NB4 (cell line): ENCODE measurements at regions not wholly inside any gene's neighbourhood (a gene's known extent, or its start where the extent isn't known, plus 50 kb on each side); places are given as distances from the start of the nearest gene placed in this dataset.

Experiments
- DNase-seq: peaks from one replicate; pipeline ENCODE4 v3.0.0; 2010; ENCODE audit warnings: low read depth
- H3K4me3 ChIP-seq: one replicate; pipeline ENCODE4 v1.5.1; 2011; ENCODE audit warnings: mild to moderate bottlenecking, low read depth, low read length, moderate library complexity
- MYC ChIP-seq: IDR thresholded peaks from 2 replicates; pipeline ENCODE4 v1.6.1; 2011; ENCODE audit warnings: low read depth, low read length
- POLR2A ChIP-seq: IDR thresholded peaks from 2 replicates; pipeline ENCODE4 v1.6.1; 2011; ENCODE audit warnings: mild to moderate bottlenecking; ENCODE audit not compliant: insufficient read length; ENCODE audit errors: extremely low read depth
- TF ChIP-seq, protein P1 (sequence below): IDR thresholded peaks from 2 replicates; pipeline ENCODE4 v1.6.1; 2011; ENCODE audit warnings: low read depth, low read length
- TF ChIP-seq, protein P2 (sequence below): IDR thresholded peaks from one replicate; pipeline ENCODE4 v1.5.1; 2012; ENCODE audit warnings: low read depth, low read length

DNA sequence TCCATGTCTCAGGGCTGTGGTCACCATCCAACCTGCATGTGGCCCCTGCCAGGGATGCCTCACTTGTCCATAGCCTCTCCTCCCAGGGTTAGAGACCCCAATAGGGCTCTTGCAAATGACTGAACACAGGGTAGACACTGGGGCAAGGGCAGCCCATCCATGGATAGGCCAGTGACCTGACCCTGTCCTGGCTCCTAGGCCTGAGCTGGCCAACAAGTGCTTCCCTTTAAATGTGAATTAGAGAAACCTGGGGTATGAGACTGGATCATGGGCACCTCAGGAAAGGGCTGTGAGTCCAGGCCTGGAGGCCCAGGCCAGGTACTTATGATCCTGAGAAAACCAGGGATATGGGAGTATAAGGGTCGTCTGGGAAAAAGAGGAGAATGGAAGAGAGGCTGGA is 64.5 kb downstream of the COPS8 start:
- no peak for DNase-seq
- no peak overlapping the region for H3K4me3 ChIP-seq
- TF ChIP-seq, protein P1, sequence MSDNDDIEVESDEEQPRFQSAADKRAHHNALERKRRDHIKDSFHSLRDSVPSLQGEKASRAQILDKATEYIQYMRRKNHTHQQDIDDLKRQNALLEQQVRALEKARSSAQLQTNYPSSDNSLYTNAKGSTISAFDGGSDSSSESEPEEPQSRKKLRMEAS = no peak
- TF ChIP-seq MYC = no peak
- TF ChIP-seq, protein P2, sequence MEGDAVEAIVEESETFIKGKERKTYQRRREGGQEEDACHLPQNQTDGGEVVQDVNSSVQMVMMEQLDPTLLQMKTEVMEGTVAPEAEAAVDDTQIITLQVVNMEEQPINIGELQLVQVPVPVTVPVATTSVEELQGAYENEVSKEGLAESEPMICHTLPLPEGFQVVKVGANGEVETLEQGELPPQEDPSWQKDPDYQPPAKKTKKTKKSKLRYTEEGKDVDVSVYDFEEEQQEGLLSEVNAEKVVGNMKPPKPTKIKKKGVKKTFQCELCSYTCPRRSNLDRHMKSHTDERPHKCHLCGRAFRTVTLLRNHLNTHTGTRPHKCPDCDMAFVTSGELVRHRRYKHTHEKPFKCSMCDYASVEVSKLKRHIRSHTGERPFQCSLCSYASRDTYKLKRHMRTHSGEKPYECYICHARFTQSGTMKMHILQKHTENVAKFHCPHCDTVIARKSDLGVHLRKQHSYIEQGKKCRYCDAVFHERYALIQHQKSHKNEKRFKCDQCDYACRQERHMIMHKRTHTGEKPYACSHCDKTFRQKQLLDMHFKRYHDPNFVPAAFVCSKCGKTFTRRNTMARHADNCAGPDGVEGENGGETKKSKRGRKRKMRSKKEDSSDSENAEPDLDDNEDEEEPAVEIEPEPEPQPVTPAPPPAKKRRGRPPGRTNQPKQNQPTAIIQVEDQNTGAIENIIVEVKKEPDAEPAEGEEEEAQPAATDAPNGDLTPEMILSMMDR = no peak
- TF ChIP-seq POLR2A = no peak

GRCh38 chr2:237150831-237151375 is 65.2 kb downstream of the COPS8 start:
- no peak for DNase-seq

GRCh38 chr2:237152361-237152760 is 66.7 kb downstream of the COPS8 start:
- no peak overlapping the region for H3K4me3 ChIP-seq
- TF ChIP-seq, protein P2 = no peak
- TF ChIP-seq, protein P1 = no peak
- TF ChIP-seq MYC (no peak), POLR2A (no peak)
- no peak for DNase-seq

More at GRCh38 chr2:237150831-237151375, 65.2 kb downstream of the COPS8 start:
- TF ChIP-seq MYC (no peak), POLR2A (no peak)
- TF ChIP-seq, protein P2 = no peak
- TF ChIP-seq, protein P1 = no peak
- no peak overlapping the region for H3K4me3 ChIP-seq

- DNase-seq = no peak
- TF ChIP-seq, protein P1 = no peak
- TF ChIP-seq, protein P2 = no peak
- TF ChIP-seq MYC = no peak
- TF ChIP-seq POLR2A = no peak
Observed at GRCh38 chr2:237153181-237153580, 67.5 kb downstream of the COPS8 start.

DNA sequence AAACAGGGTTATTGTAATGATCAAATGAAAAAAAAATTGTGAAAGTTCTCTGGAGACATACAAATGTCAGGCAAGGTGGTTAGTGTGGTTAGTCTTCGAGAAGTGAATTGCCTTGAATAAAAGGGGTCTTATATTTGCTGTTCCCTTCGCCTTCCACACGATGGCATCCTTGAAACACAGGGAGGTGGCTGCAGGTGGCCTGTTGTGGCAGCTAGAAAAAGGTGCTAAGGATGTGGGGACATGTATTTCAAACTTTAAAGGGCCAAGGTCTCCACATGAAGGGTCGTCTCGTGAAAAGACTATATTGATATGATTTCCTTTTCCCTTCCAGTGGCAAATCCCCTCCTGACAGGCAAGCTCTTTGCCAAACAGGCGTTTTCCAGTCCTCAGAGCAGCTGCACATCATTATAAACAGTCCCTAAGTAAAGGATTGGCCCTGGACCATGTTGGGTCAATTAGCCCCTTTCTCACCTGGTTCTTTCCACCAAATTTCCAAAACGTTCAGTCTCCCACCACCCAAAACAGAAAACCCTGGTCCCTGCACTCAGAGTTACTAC is 68.5 kb downstream of the COPS8 start:
- DNase-seq = peak; percentile 72
- no peak overlapping the region for H3K4me3 ChIP-seq
- TF ChIP-seq, protein P2 = peak; percentile 80
- no peak for TF ChIP-seq POLR2A
- TF ChIP-seq MYC = no peak

More at GRCh38 chr2:237153181-237153580, 67.5 kb downstream of the COPS8 start:
- H3K4me3 ChIP-seq = no peak overlapping the region
